ENCODE measurements at regions not wholly inside any gene's neighbourhood (a gene's known extent, or its start where the extent isn't known, plus 50 kb on each side); places are given as distances from the start of the nearest gene placed in this dataset.
"Not testable (repeated sequence)": the region's sequence is repeated elsewhere in the genome, so short reads cannot be mapped to it uniquely, and the experiment has no call there.

DNA sequence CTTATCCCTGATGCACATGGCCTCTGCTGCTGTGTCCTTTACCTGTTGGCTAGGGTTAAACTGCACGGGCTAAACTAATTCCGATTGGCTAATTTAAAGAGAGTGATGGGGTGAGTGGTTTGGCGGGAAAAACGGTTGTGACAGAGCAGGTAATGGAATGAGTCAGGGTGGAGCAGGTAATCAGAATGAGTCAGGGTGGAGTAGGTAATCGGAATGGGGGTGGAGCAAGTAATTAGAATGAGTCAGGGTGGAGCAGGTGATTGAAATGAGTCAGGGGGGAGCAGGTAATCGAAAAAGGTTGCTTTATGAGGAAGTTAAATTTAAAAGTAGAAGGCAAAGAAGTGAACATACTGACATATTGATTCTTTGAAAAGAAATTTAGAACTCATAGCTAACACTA is 185.2 kb downstream of the OTOL1 start:
- H3K9me3 ChIP-seq (ENCODE audit: control insufficient read depth in 1 of 2, insufficient read depth in 1 of 2, low read depth in 1 of 2, low read length in 2 of 2); H3K4me1 ChIP-seq (ENCODE audit: control insufficient read depth in 1 of 2, insufficient read depth in 2 of 2, low read length in 2 of 2); DNase-seq (ENCODE audit: low read depth, low spot score); H3K36me3 ChIP-seq (ENCODE audit: control insufficient read depth in 1 of 2, insufficient read depth in 2 of 2, low read length in 2 of 2); CTCF ChIA-PET; intact Hi-C loops (cut with micrococcal nuclease); H3K27me3 ChIP-seq (ENCODE audit: insufficient read depth, low read length); RAD21 ChIA-PET (ENCODE audit: low non-redundant PET in 1 of 2, low total read pairs in 2 of 2, uncharacterized antibody in 2 of 2, unreplicated experiment in 2 of 2); H3K4me2 ChIP-seq (ENCODE audit: low read length); ATAC-seq; H2AFZ ChIP-seq (ENCODE audit: low read depth, low read length, poor library complexity, severe bottlenecking); H4K20me1 ChIP-seq (ENCODE audit: insufficient read depth); H3K9ac ChIP-seq (ENCODE audit: low read length); POLR2A ChIA-PET; BruUV-seq (replicated peaks); H3K79me2 ChIP-seq (ENCODE audit: insufficient read depth, low read length); H3K9me2 ChIP-seq (ENCODE audit: insufficient read depth); H3K27ac ChIP-seq (ENCODE audit: low read depth, low read length); H3K4me3 ChIP-seq (replicated peaks in 1 of 2; ENCODE audit: low read depth in 1 of 2, low read length in 2 of 2): not testable (repeated sequence)

DNA sequence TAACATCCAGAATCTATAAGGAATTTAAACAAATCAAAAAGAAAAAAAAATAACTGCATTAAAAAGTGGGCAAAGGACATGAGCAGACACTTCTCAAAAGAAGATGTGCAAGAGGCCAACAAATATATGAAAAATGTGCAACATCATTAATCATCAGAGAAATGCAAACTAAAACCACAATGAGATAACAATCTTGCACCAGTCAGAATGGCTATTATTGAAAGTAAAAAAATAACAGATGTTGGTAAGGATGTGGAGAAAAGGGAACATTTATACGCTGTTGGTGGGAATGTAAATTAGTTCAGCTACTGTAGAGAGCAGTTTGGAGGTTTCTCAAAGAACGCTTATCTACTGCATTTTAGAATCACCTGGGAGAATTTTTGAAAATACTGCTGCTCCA is 186.1 kb downstream of the OTOL1 start:
- intact Hi-C loops (cut with micrococcal nuclease) = no loop called here
- no peak overlapping the region for H3K4me2 ChIP-seq (ENCODE audit: low read length)
- H3K9ac ChIP-seq (ENCODE audit: low read length) = no peak overlapping the region
- BruUV-seq (replicated peaks) = no TSS peak
- no peaks in the 10 kb centered on the region for H3K27me3 ChIP-seq (ENCODE audit: insufficient read depth, low read length)
- ChIA-PET POLR2A (no interaction called here), CTCF (no interaction called here), RAD21 (ENCODE audit: low non-redundant PET in 1 of 2, low total read pairs in 2 of 2, uncharacterized antibody in 2 of 2, unreplicated experiment in 2 of 2) (no interaction called here)
- no peak overlapping the region for H3K4me3 ChIP-seq (replicated peaks in 1 of 2; ENCODE audit: low read depth in 1 of 2, low read length in 2 of 2)
- DNase-seq (ENCODE audit: low read depth, low spot score) (no peak), ATAC-seq (no peak)
- H3K9me2 ChIP-seq (ENCODE audit: insufficient read depth) = 0 out of 2 replicates have a peak, but pooled peaks cover 2% of the 10 kb centered on the region
- H2AFZ ChIP-seq (ENCODE audit: low read depth, low read length, poor library complexity, severe bottlenecking) = no peak overlapping the region
- H4K20me1 ChIP-seq (ENCODE audit: insufficient read depth) = no peaks in the 10 kb centered on the region
- H3K79me2 ChIP-seq (ENCODE audit: insufficient read depth, low read length) = no peaks in the 10 kb centered on the region
- H3K36me3 ChIP-seq (ENCODE audit: control insufficient read depth in 1 of 2, insufficient read depth in 2 of 2, low read length in 2 of 2) = no peaks in the 10 kb centered on the region
- H3K4me1 ChIP-seq (ENCODE audit: control insufficient read depth in 1 of 2, insufficient read depth in 2 of 2, low read length in 2 of 2) = no peaks in the 10 kb centered on the region
- no peak for TF ChIP-seq ELF1 (IDR thresholded peaks at IDR 0.05; ENCODE audit: borderline replicate concordance, low read depth)
- no peaks in the 10 kb centered on the region for H3K9me3 ChIP-seq (ENCODE audit: control insufficient read depth in 1 of 2, insufficient read depth in 1 of 2, low read depth in 1 of 2, low read length in 2 of 2)
- H3K27ac ChIP-seq (ENCODE audit: low read depth, low read length) = no peak overlapping the region

DNA sequence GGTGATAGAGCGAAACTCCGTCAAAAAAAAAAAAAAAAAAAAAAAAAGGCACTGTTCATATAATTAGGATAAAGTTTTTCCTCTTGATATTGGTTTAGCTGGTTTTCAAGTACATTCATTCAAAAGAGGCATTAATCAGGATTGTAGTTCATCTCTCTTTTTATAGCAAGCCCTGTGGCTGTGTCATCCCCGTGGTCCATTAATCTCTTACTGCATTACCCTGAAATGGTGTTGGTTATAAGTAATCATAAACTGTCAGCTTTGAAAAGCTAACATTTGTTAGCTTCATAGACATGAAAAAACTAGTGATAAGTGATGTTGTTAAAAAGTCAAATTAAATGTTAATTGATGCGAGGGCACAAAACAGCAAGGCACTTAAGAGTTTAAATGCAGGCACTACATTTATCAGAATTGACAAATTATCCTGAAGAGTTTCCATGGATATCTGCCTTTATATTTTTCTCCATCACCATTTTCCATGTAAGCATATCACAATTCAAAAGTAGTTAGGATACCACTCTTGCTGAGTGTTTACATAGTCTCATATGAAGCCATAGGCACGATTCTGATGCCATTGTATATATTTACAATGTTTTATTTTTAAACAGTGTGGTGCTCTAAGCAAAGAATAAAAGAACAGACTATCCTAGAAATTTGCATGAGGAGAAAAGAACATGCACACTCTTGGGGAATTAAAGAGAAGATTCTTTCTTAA is 193.1 kb downstream of the OTOL1 start:
- intact Hi-C loops (cut with micrococcal nuclease) = no loop called here
- Histone ChIP-seq H3K9ac (ENCODE audit: low read length) (no peak overlapping the region), H2AFZ (ENCODE audit: low read depth, low read length, poor library complexity, severe bottlenecking) (no peak overlapping the region), H3K27me3 (ENCODE audit: insufficient read depth, low read length) (no peaks in the 10 kb centered on the region), H3K27ac (ENCODE audit: low read depth, low read length) (no peak overlapping the region), H3K9me3 (ENCODE audit: control insufficient read depth in 1 of 2, insufficient read depth in 1 of 2, low read depth in 1 of 2, low read length in 2 of 2) (no peaks in the 10 kb centered on the region), H3K79me2 (ENCODE audit: insufficient read depth, low read length) (no peaks in the 10 kb centered on the region), H3K4me3 (replicated peaks in 1 of 2; ENCODE audit: low read depth in 1 of 2, low read length in 2 of 2) (no peak overlapping the region), H3K9me2 (ENCODE audit: insufficient read depth) (no peaks in the 10 kb centered on the region), H3K4me1 (ENCODE audit: control insufficient read depth in 1 of 2, insufficient read depth in 2 of 2, low read length in 2 of 2) (no peaks in the 10 kb centered on the region), H3K36me3 (ENCODE audit: control insufficient read depth in 1 of 2, insufficient read depth in 2 of 2, low read length in 2 of 2) (no peaks in the 10 kb centered on the region), H3K4me2 (ENCODE audit: low read length) (no peak overlapping the region), H4K20me1 (ENCODE audit: insufficient read depth) (no peaks in the 10 kb centered on the region)
- DNase-seq (ENCODE audit: low read depth, low spot score) = no peak
- ChIA-PET RAD21 (ENCODE audit: low non-redundant PET in 1 of 2, low total read pairs in 2 of 2, uncharacterized antibody in 2 of 2, unreplicated experiment in 2 of 2) (no interaction called here), POLR2A (no interaction called here), CTCF (no interaction called here)
- no peak for ATAC-seq
- BruUV-seq (replicated peaks) = no TSS peak
- TF ChIP-seq, protein P1, sequence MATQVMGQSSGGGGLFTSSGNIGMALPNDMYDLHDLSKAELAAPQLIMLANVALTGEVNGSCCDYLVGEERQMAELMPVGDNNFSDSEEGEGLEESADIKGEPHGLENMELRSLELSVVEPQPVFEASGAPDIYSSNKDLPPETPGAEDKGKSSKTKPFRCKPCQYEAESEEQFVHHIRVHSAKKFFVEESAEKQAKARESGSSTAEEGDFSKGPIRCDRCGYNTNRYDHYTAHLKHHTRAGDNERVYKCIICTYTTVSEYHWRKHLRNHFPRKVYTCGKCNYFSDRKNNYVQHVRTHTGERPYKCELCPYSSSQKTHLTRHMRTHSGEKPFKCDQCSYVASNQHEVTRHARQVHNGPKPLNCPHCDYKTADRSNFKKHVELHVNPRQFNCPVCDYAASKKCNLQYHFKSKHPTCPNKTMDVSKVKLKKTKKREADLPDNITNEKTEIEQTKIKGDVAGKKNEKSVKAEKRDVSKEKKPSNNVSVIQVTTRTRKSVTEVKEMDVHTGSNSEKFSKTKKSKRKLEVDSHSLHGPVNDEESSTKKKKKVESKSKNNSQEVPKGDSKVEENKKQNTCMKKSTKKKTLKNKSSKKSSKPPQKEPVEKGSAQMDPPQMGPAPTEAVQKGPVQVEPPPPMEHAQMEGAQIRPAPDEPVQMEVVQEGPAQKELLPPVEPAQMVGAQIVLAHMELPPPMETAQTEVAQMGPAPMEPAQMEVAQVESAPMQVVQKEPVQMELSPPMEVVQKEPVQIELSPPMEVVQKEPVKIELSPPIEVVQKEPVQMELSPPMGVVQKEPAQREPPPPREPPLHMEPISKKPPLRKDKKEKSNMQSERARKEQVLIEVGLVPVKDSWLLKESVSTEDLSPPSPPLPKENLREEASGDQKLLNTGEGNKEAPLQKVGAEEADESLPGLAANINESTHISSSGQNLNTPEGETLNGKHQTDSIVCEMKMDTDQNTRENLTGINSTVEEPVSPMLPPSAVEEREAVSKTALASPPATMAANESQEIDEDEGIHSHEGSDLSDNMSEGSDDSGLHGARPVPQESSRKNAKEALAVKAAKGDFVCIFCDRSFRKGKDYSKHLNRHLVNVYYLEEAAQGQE (IDR thresholded peaks at IDR 0.05; ENCODE audit: low read depth) = no peak
- no peak for TF ChIP-seq ELF1 (IDR thresholded peaks at IDR 0.05; ENCODE audit: borderline replicate concordance, low read depth)
- TF ChIP-seq SIN3A (IDR thresholded peaks at IDR 0.05; ENCODE audit: low read depth) = no peak
- TF ChIP-seq EGR1 (IDR thresholded peaks at IDR 0.05; ENCODE audit: low read depth) = no peak
- no peak for TF ChIP-seq ZFX (IDR thresholded peaks at IDR 0.05)
- TF ChIP-seq SRF (IDR thresholded peaks at IDR 0.05; ENCODE audit: low read depth) = no peak
- TF ChIP-seq, protein P2, sequence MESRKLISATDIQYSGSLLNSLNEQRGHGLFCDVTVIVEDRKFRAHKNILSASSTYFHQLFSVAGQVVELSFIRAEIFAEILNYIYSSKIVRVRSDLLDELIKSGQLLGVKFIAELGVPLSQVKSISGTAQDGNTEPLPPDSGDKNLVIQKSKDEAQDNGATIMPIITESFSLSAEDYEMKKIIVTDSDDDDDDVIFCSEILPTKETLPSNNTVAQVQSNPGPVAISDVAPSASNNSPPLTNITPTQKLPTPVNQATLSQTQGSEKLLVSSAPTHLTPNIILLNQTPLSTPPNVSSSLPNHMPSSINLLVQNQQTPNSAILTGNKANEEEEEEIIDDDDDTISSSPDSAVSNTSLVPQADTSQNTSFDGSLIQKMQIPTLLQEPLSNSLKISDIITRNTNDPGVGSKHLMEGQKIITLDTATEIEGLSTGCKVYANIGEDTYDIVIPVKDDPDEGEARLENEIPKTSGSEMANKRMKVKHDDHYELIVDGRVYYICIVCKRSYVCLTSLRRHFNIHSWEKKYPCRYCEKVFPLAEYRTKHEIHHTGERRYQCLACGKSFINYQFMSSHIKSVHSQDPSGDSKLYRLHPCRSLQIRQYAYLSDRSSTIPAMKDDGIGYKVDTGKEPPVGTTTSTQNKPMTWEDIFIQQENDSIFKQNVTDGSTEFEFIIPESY (IDR thresholded peaks at IDR 0.05; ENCODE audit: extremely low read depth, insufficient replicate concordance, low read length) = no peak
- no peak for TF ChIP-seq SP1 (IDR thresholded peaks at IDR 0.05; ENCODE audit: low read depth)

Data from HCT116 (cell line).